Karpas-422 (cell line): ENCODE measurements at regions not wholly inside any gene's neighbourhood (a gene's known extent, or its start where the extent isn't known, plus 50 kb on each side); places are given as distances from the start of the nearest gene placed in this dataset. TPM values are rescaled to one million over a fixed set of nuclear protein-coding genes. Genes with fewer than 3 reads are reported as not detected.

ENCODE experiments used
- DNase-seq: peaks from one replicate; pipeline ENCODE4 v3.0.0-alpha.2; 2015
- H2AFZ ChIP-seq: fragments of 200-600 bp; sonication (generic); 2 replicates; pipeline ENCODE4 v1.6.1; 2014; ENCODE audit warnings: antibody characterized with exemption, low read length, mixed read lengths
- H3K27ac ChIP-seq: fragments of 200-600 bp; sonication (generic); 2 replicates; pipeline ENCODE4 v1.5.1; 2014; ENCODE audit warnings: mild to moderate bottlenecking, low read length, moderate library complexity
- H3K27me3 ChIP-seq: fragments of 200-600 bp; sonication (generic); 2 replicates; pipeline ENCODE4 v1.6.1; 2014; ENCODE audit warnings: low read length, mixed read lengths
- H3K36me3 ChIP-seq: fragments of 200-600 bp; sonication (generic); 2 replicates; pipeline ENCODE4 v1.6.1; 2014; ENCODE audit warnings: low read length, mixed read lengths; ENCODE audit not compliant: insufficient read depth
- H3K4me1 ChIP-seq: fragments of 200-600 bp; sonication (generic); 2 replicates; pipeline ENCODE4 v1.6.1; 2014; ENCODE audit warnings: mild to moderate bottlenecking, low read length, mixed read lengths
- H3K4me2 ChIP-seq: fragments of 200-600 bp; sonication (generic); 2 replicates; pipeline ENCODE4 v1.6.1; 2014; ENCODE audit warnings: low read length, low read depth, mild to moderate bottlenecking; ENCODE audit not compliant: poor library complexity, severe bottlenecking
- H3K4me3 ChIP-seq: fragments of 200-600 bp; sonication (generic); 2 replicates; pipeline ENCODE4 v1.5.1; 2014; ENCODE audit warnings: mild to moderate bottlenecking, antibody characterized with exemption, low read length, mixed read lengths
- H3K79me2 ChIP-seq: fragments of 200-600 bp; sonication (generic); 2 replicates; pipeline ENCODE4 v1.6.1; 2014; ENCODE audit warnings: mild to moderate bottlenecking, low read length, mixed read lengths
- H3K9ac ChIP-seq: fragments of 200-600 bp; sonication (generic); 2 replicates; pipeline ENCODE4 v1.6.0; 2014; ENCODE audit warnings: low read length
- H3K9me2 ChIP-seq: fragments of 200-600 bp; sonication (generic), shearing (Covaris generic); replicated peaks from 2 replicates; pipeline ENCODE4 v1.6.0; 2014; ENCODE audit warnings: mild to moderate bottlenecking, low read length, moderate library complexity; ENCODE audit not compliant: insufficient read depth
- H3K9me3 ChIP-seq: fragments of 300-700, 200-600 bp; sonication (generic); 2 replicates; pipeline ENCODE4 v1.6.1; 2014; ENCODE audit warnings: low read length, mixed read lengths
- H4K20me1 ChIP-seq: fragments of 200-600 bp; sonication (generic); 2 replicates; pipeline ENCODE4 v1.6.1; 2014; ENCODE audit warnings: mild to moderate bottlenecking, antibody characterized with exemption, low read length, low read depth; ENCODE audit not compliant: insufficient read depth
- small RNA-seq: library from RNA; depleted of rRNA; stranded (forward); fragments of <200 nt; gene quantifications from one replicate; pipeline ENCODE3, GENCODE V24; 2014

- Histone ChIP-seq H3K9me2 (no peaks in the 10 kb centered on the region), H3K79me2 (no peaks in the 10 kb centered on the region)
These were observed 119.9 kb downstream of the TFCP2L1 start for GRCh38 chr2:121165038-121165542.

More at GRCh38 chr2:121165038-121165542, 119.9 kb downstream of the TFCP2L1 start:
- Histone ChIP-seq H3K4me2 (no peak overlapping the region), H3K9ac (no peak overlapping the region), H3K4me3 (no peak overlapping the region), H3K27ac (no peak overlapping the region), H4K20me1 (no peaks in the 10 kb centered on the region), H3K27me3 (0 out of 2 replicates have a peak, but pooled peaks cover 3% of the 10 kb centered on the region), H3K4me1 (no peaks in the 10 kb centered on the region), H3K9me3 (peaks cover 4% of the 10 kb centered on the region; the same call in 1 of the 2 replicates), H2AFZ (no peak overlapping the region), H3K36me3 (no peaks in the 10 kb centered on the region)
- DNase-seq, result peak; percentile 16

Small RNA genes lying in the stretch of these regions (small RNA-seq; reads per million reads assigned to genes)
- not detected for gene RF00019
